ENCODE measurements at regions not wholly inside any gene's neighbourhood (a gene's known extent, or its start where the extent isn't known, plus 50 kb on each side); places are given as distances from the start of the nearest gene placed in this dataset.

DNA sequence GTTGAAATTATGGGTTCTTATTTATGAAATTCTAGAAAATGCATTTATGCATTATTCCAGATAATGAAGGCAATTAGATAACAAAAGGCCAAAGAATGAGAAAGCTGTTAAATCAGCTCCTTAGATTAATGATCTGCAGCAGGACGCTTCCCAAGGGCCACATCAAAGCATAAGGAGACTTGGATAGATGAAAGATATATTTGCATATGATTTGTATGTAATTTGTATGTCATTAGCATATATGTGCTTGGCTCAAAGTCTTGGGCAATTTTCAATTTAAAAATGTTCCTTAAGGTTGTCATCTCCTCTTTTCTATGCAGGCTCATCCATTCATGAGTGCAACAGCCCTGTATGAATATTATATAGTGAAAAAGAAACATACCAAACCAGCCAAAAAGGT lies 126.8 kb upstream of the IRS2 start:
- TF ChIP-seq CTCF (IDR thresholded peaks at IDR 0.05; ENCODE audit: unreplicated experiment): no peak
- Mint-ChIP-seq H3K4me3 (ENCODE audit: unreplicated experiment) (no peak overlapping the region), H3K27me3 (ENCODE audit: unreplicated experiment) (peaks cover 6% of the 10 kb centered on the region), H3K27ac (ENCODE audit: unreplicated experiment) (no peak overlapping the region), H3K9me3 (ENCODE audit: unreplicated experiment) (no peaks in the 10 kb centered on the region), H3K36me3 (ENCODE audit: low read depth, unreplicated experiment) (peaks cover 2% of the 10 kb centered on the region), H3K4me1 (ENCODE audit: unreplicated experiment) (no peaks in the 10 kb centered on the region)
- DNase-seq (ENCODE audit: low spot score): no peak

DNA sequence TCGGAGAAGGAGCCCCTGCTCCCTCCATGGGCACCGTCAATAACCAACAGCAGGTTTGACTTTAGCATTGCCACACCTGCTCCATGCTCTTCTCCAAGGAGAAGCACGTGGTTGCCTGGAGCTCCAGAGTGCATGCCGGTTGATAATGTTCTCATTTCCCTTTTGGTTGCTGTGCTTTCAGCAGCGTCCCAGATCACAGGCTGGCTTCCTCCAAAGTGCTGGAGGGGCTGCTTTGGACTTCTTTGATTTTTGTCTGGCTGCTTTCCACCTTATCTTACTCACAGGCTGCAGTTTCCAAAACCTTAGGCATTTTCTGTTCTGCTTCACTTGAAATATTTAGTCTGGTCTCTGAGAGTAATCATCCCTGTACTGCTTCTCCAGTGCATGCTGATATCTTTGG lies 123.8 kb upstream of the IRS2 start:
- H3K27me3 Mint-ChIP-seq (ENCODE audit: unreplicated experiment): peaks cover 6% of the 10 kb centered on the region
- peaks cover 4% of the 10 kb centered on the region for H3K4me1 Mint-ChIP-seq (ENCODE audit: unreplicated experiment)
- H3K36me3 Mint-ChIP-seq (ENCODE audit: low read depth, unreplicated experiment): peaks cover 5% of the 10 kb centered on the region
- no peaks in the 10 kb centered on the region for H3K9me3 Mint-ChIP-seq (ENCODE audit: unreplicated experiment)
- DNase-seq (ENCODE audit: low spot score): no peak
- TF ChIP-seq CTCF (IDR thresholded peaks at IDR 0.05; ENCODE audit: unreplicated experiment): no peak
- no peak overlapping the region for H3K27ac Mint-ChIP-seq (ENCODE audit: unreplicated experiment)
- no peak overlapping the region for H3K4me3 Mint-ChIP-seq (ENCODE audit: unreplicated experiment)

DNA sequence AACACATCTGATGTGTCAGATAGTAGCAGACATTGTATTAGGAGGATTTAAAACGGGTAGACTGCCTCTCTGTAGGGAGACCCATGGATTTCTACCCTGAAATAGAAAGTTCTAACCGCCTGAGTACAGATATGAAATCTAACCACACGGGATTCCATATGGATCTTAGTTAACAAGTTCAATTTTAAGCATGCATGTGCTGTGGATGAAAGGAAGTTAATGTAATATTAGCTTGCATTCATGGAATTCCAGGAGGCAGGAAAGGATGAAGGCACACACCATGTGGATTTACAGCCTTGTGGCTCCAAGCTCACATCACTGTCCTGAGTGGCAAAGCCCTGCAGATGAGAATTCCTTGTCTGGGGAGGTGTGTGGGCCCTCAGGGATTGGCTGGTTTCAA lies 120.6 kb upstream of the IRS2 start:
- no peak for DNase-seq (ENCODE audit: low spot score)
- peaks cover 2% of the 10 kb centered on the region for H3K27me3 Mint-ChIP-seq (ENCODE audit: unreplicated experiment)
- no peaks in the 10 kb centered on the region for H3K9me3 Mint-ChIP-seq (ENCODE audit: unreplicated experiment)
- H3K27ac Mint-ChIP-seq (ENCODE audit: unreplicated experiment): no peak overlapping the region
- H3K4me1 Mint-ChIP-seq (ENCODE audit: unreplicated experiment): peaks cover 6% of the 10 kb centered on the region
- H3K4me3 Mint-ChIP-seq (ENCODE audit: unreplicated experiment): no peak overlapping the region
- peaks cover 5% of the 10 kb centered on the region for H3K36me3 Mint-ChIP-seq (ENCODE audit: low read depth, unreplicated experiment)
- TF ChIP-seq CTCF (IDR thresholded peaks at IDR 0.05; ENCODE audit: unreplicated experiment): no peak

DNA sequence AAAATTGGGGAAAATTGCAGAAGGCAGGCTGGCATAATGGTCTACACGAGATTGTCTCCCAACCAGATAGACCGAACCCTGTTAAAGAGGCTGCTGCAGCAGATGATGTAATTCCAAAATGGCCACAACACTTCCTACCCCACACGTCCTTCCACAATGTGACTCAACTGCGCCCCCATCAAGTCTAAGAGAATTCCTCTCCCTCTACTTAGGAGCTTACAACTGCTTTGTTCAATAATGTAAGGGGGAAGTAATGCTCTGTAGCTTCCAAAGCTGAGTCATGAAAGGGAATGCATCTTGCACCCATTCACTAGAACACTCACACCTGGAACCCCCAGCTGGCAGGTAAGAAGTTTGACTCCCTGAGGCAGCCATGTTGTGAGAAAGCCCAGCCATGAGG lies 117.8 kb upstream of the IRS2 start:
- no peak for TF ChIP-seq CTCF (IDR thresholded peaks at IDR 0.05; ENCODE audit: unreplicated experiment)
- DNase-seq (ENCODE audit: low spot score): no peak
- H3K27ac Mint-ChIP-seq (ENCODE audit: unreplicated experiment): no peak overlapping the region
- H3K9me3 Mint-ChIP-seq (ENCODE audit: unreplicated experiment): no peaks in the 10 kb centered on the region
- peaks cover 5% of the 10 kb centered on the region for H3K36me3 Mint-ChIP-seq (ENCODE audit: low read depth, unreplicated experiment)
- H3K27me3 Mint-ChIP-seq (ENCODE audit: unreplicated experiment): peaks cover 2% of the 10 kb centered on the region
- H3K4me3 Mint-ChIP-seq (ENCODE audit: unreplicated experiment): no peak overlapping the region
- peaks cover 18% of the 10 kb centered on the region for H3K4me1 Mint-ChIP-seq (ENCODE audit: unreplicated experiment)

DNA sequence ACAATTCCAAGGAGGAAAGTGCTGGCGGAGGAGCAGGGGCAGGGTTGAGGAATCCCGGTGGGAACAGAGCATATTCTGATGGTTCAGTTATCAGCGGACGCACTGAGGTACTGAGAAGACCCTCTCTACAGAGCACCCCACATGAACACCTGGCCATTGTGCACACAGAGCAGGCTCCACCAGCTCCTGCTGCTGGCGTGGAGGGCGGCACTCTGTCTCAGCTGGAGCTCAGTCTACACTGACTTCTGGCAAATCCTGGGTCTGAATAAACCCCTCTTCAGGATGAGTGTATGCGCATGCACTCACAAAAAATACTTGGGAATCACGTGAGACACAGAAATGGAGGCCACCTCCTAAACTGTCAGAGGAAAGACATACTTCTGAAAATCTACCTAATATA lies 114.4 kb upstream of the IRS2 start:
- Mint-ChIP-seq H3K4me1 (ENCODE audit: unreplicated experiment) (peaks cover 15% of the 10 kb centered on the region), H3K4me3 (ENCODE audit: unreplicated experiment) (no peak overlapping the region), H3K9me3 (ENCODE audit: unreplicated experiment) (no peaks in the 10 kb centered on the region), H3K27ac (ENCODE audit: unreplicated experiment) (no peak overlapping the region), H3K36me3 (ENCODE audit: low read depth, unreplicated experiment) (no peaks in the 10 kb centered on the region), H3K27me3 (ENCODE audit: unreplicated experiment) (peaks cover 2% of the 10 kb centered on the region)
- TF ChIP-seq CTCF (IDR thresholded peaks at IDR 0.05; ENCODE audit: unreplicated experiment): no peak
- no peak for DNase-seq (ENCODE audit: low spot score)

Measured in endothelial cell (in vitro differentiated cells).